Neural progenitor cell (in vitro differentiated cells): ENCODE measurements at regions not wholly inside any gene's neighbourhood (a gene's known extent, or its start where the extent isn't known, plus 50 kb on each side); places are given as distances from the start of the nearest gene placed in this dataset.

Experiments used
- CTCF ChIP-seq: fragments of 200-600 bp; sonication (generic); IDR thresholded peaks from 2 replicates; pipeline ENCODE4 v1.5.1; 2017; ENCODE audit warnings: antibody characterized with exemption, mild to moderate bottlenecking
- EZH2 ChIP-seq: fragments of 200-600 bp; sonication (generic); IDR thresholded peaks from 2 replicates; pipeline ENCODE4 v1.6.1; 2017; ENCODE audit warnings: antibody characterized with exemption, mild to moderate bottlenecking, moderate library complexity

- TF ChIP-seq EZH2 = no peak
- TF ChIP-seq CTCF = peak; percentile 17
Measured at GRCh38 chr1:188365874-188366273, 1537.1 kb downstream of the PLA2G4A start.
